OCI-LY7 (cell line): ENCODE measurements at regions not wholly inside any gene's neighbourhood (a gene's known extent, or its start where the extent isn't known, plus 50 kb on each side); places are given as distances from the start of the nearest gene placed in this dataset.

Experiments used
- BruUV-seq: library from RNA; stranded (reverse); fragments of 400-500 nt; replicated peaks from 2 replicates; lab custom pipeline; 2021; lab: Mats Ljungman, UMichigan
- CTCF ChIA-PET: fragments of 300-600 bp; sonication (Branson Sonifier 250); formaldehyde crosslinking; loops from one replicate; lab custom pipeline; 2022; ENCODE audit warnings: antibody characterized with exemption; ENCODE audit not compliant: unreplicated experiment; lab: Charles Lee
- POLR2A ChIA-PET: fragments of 300-600 bp; sonication (Branson Sonifier 250); formaldehyde crosslinking; loops from one replicate; lab custom pipeline; 2022; ENCODE audit warnings: antibody characterized with exemption; lab: Charles Lee
- DNase-seq: peaks from one replicate; pipeline ENCODE4 v3.0.0-alpha.2; 2015; ENCODE audit warnings: low spot score
- H2AFZ ChIP-seq: fragments of 200-600 bp; sonication (generic), shearing (Covaris generic); 2 replicates; pipeline ENCODE4 v1.6.1; 2014; ENCODE audit warnings: mild to moderate bottlenecking, antibody characterized with exemption, low read length, moderate library complexity
- H3K27ac ChIP-seq: fragments of 200-600 bp; sonication (generic); 2 replicates; pipeline ENCODE4 v1.5.1; 2014; ENCODE audit warnings: mixed run types, low read depth, mild to moderate bottlenecking, moderate library complexity, low read length, inconsistent platforms; ENCODE audit not compliant: poor library complexity, severe bottlenecking
- H3K36me3 ChIP-seq: fragments of 200-600 bp; sonication (generic); 2 replicates; pipeline ENCODE4 v1.6.1; 2014; ENCODE audit warnings: mild to moderate bottlenecking, antibody characterized with exemption, low read length, moderate library complexity, mixed read lengths; ENCODE audit not compliant: insufficient read depth
- H3K4me1 ChIP-seq: fragments of 200-600 bp; sonication (generic); 2 replicates; pipeline ENCODE4 v1.5.1; 2014; ENCODE audit warnings: mild to moderate bottlenecking, low read length; ENCODE audit not compliant: insufficient read depth, poor library complexity, severe bottlenecking
- H3K4me2 ChIP-seq: fragments of 200-600 bp; sonication (generic); 2 replicates; pipeline ENCODE4 v1.6.1; 2014; ENCODE audit warnings: mild to moderate bottlenecking, low read length
- H3K4me3 ChIP-seq: fragments of 200-600 bp; sonication (generic); 2 replicates; pipeline ENCODE4 v1.5.1; 2014; ENCODE audit warnings: mild to moderate bottlenecking, low read depth, low read length; ENCODE audit not compliant: poor library complexity, severe bottlenecking
- H3K79me2 ChIP-seq: fragments of 200-600 bp; sonication (generic); 2 replicates; pipeline ENCODE4 v1.6.1; 2016; ENCODE audit warnings: low read depth, mild to moderate bottlenecking, low read length, moderate library complexity, mixed read lengths; ENCODE audit not compliant: insufficient read depth
- H3K9me2 ChIP-seq: fragments of 200-600 bp; sonication (generic); 2 replicates; pipeline ENCODE4 v1.6.1; 2016; ENCODE audit warnings: mild to moderate bottlenecking, low read length, mixed read lengths; ENCODE audit not compliant: insufficient read depth
- H3K9me3 ChIP-seq: fragments of 200-600 bp; sonication (generic); 2 replicates; pipeline ENCODE4 v1.6.1; 2014; ENCODE audit warnings: mild to moderate bottlenecking, mixed run types, low read length, mixed read lengths
- H4K20me1 ChIP-seq: fragments of 200-600 bp; sonication (generic); 2 replicates; pipeline ENCODE4 v1.6.1; 2014; ENCODE audit warnings: mild to moderate bottlenecking, antibody characterized with exemption, low read length, moderate library complexity, mixed read lengths; ENCODE audit not compliant: insufficient read depth
- EZH2phosphoT487 ChIP-seq: fragments of 200-600 bp; sonication (generic); IDR thresholded peaks from 2 replicates; pipeline ENCODE4 v1.6.1; 2018; ENCODE audit warnings: low read depth, borderline replicate concordance, mild to moderate bottlenecking, mixed run types, antibody characterized with exemption, low read length, moderate library complexity, mixed read lengths
- intact Hi-C: fragments of 100-400 bp; cut with micrococcal nuclease; formaldehyde crosslinking; loops from one replicate; pipeline ENCODE4 v1.10.0; 2022; ENCODE audit not compliant: unreplicated experiment
- TF ChIP-seq, protein P1 (sequence below): fragments of 200-600 bp; sonication (generic); conservative IDR thresholded peaks from 2 replicates; pipeline ENCODE4 v1.5.1; 2014; ENCODE audit warnings: mild to moderate bottlenecking, antibody characterized with exemption, low read length, moderate library complexity, mixed read lengths

DNA sequence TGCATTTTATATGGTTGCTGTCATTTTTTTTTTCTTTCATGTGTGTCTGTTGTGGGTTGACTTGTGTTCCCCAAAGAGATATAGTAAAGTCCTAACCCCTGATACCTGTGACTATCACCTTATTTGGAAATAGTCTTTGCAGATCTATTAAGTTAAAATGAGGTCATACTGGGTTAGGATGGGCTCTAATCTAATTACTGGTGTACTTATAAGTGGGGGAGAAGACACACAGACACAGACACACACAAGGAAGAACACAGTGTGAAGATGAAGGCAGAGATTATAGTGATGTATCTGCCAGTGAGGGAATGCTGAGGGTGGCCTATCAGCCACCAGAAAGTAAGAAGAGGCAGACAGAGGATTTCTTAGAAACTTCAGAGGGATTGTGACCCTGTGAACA is 318.4 kb upstream of the ATP2B1 start:
- TF ChIP-seq EZH2phosphoT487: no peak
- TF ChIP-seq, protein P1, sequence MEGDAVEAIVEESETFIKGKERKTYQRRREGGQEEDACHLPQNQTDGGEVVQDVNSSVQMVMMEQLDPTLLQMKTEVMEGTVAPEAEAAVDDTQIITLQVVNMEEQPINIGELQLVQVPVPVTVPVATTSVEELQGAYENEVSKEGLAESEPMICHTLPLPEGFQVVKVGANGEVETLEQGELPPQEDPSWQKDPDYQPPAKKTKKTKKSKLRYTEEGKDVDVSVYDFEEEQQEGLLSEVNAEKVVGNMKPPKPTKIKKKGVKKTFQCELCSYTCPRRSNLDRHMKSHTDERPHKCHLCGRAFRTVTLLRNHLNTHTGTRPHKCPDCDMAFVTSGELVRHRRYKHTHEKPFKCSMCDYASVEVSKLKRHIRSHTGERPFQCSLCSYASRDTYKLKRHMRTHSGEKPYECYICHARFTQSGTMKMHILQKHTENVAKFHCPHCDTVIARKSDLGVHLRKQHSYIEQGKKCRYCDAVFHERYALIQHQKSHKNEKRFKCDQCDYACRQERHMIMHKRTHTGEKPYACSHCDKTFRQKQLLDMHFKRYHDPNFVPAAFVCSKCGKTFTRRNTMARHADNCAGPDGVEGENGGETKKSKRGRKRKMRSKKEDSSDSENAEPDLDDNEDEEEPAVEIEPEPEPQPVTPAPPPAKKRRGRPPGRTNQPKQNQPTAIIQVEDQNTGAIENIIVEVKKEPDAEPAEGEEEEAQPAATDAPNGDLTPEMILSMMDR: no peak
- CTCF ChIA-PET: no interaction called here
- no TSS peak for BruUV-seq
- intact Hi-C loops: no loop called here
- no peak for DNase-seq
- Histone ChIP-seq H3K9me3 (no peaks in the 10 kb centered on the region), H3K36me3 (no peaks in the 10 kb centered on the region), H3K4me3 (no peak overlapping the region), H3K9me2 (no peaks in the 10 kb centered on the region), H3K79me2 (no peaks in the 10 kb centered on the region), H3K4me2 (no peak overlapping the region), H4K20me1 (no peaks in the 10 kb centered on the region), H2AFZ (no peak overlapping the region), H3K4me1 (no peaks in the 10 kb centered on the region), H3K27ac (no peak overlapping the region)
- POLR2A ChIA-PET: no interaction called here

DNA sequence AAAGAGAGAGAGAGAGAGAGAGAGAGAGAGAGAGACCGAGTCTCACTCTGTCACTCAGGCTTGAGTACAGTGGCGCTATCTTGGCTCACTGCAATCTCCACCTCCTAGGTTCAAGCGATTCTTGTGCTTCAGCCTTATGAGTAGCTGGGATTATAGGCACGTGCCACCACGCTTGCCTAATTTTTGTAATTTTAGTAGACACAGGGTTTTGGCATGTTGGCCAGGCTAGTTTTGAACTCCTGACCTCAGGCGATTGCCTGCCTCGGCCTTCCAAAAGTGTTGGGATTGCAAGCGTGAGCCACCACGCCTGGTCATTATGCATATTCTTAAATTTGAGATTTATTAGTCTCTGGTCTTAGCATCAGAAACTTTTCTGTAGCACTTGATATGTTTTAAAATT is 317.9 kb upstream of the ATP2B1 start:
- ChIA-PET CTCF (no interaction called here), POLR2A (no interaction called here)
- TF ChIP-seq EZH2phosphoT487: no peak
- TF ChIP-seq, protein P1: no peak
- Histone ChIP-seq H3K4me3 (no peak overlapping the region), H4K20me1 (no peaks in the 10 kb centered on the region), H3K4me1 (no peaks in the 10 kb centered on the region), H2AFZ (no peak overlapping the region), H3K79me2 (no peaks in the 10 kb centered on the region), H3K9me3 (no peaks in the 10 kb centered on the region), H3K4me2 (no peak overlapping the region), H3K36me3 (no peaks in the 10 kb centered on the region), H3K27ac (no peak overlapping the region), H3K9me2 (no peaks in the 10 kb centered on the region)
- intact Hi-C loops: no loop called here
- no TSS peak for BruUV-seq
- DNase-seq: no peak

DNA sequence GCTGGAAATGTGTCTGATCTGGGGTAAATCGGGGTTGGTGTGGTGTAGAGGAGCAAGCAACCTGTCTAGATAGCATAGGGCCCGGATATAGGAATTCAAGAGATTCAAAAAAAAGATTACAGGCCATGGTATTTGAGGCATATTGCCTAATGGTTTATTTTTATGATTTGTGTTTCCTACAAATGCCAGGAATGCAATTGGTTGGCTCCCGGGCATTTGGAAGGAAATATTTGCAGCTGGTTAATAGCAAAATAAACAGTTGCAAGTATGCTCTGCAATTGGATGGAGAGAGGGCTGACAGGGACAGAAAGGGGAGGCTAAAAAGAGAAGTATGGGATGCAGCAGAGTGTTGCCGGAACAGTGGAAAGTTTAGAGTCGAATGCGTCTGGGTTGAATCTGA is 315.6 kb upstream of the ATP2B1 start:
- BruUV-seq: no TSS peak
- CTCF ChIA-PET: no interaction called here
- H2AFZ ChIP-seq: no peak overlapping the region
- no peak for DNase-seq
- POLR2A ChIA-PET: interaction anchor here (0.6 to 0.7 kb wide), 2 partner anchors 120 to 298 kb away, joined by 3 read pairs; no protein-coding TSS in a partner anchor
- H3K9me2 ChIP-seq: no peaks in the 10 kb centered on the region
- no peaks in the 10 kb centered on the region for H3K79me2 ChIP-seq
- no peak overlapping the region for H3K4me2 ChIP-seq
- H3K36me3 ChIP-seq: no peaks in the 10 kb centered on the region
- H4K20me1 ChIP-seq: no peaks in the 10 kb centered on the region
- intact Hi-C loops: no loop called here
- H3K9me3 ChIP-seq: no peaks in the 10 kb centered on the region
- H3K4me1 ChIP-seq: no peaks in the 10 kb centered on the region
- TF ChIP-seq, protein P1: no peak
- no peak for TF ChIP-seq EZH2phosphoT487
- no peak overlapping the region for H3K4me3 ChIP-seq
- H3K27ac ChIP-seq: no peak overlapping the region
